GM18508 (cell line): ENCODE measurements at regions not wholly inside any gene's neighbourhood (a gene's known extent, or its start where the extent isn't known, plus 50 kb on each side); places are given as distances from the start of the nearest gene placed in this dataset.
"Not testable (repeated sequence)": the region's sequence is repeated elsewhere in the genome, so short reads cannot be mapped to it uniquely, and the experiment has no call there.

ENCODE experiments used
- ATAC-seq: cut with Tn5 transposase; IDR thresholded peaks from one replicate; pipeline ENCODE4 v1.9.1; 2021; ENCODE audit warnings: moderate number of reproducible peaks; ENCODE audit not compliant: insufficient read depth, unreplicated experiment

GRCh38 chr7:46776790-46777189, 805.1 kb downstream of the TNS3 start:
- ATAC-seq = no peak

DNA sequence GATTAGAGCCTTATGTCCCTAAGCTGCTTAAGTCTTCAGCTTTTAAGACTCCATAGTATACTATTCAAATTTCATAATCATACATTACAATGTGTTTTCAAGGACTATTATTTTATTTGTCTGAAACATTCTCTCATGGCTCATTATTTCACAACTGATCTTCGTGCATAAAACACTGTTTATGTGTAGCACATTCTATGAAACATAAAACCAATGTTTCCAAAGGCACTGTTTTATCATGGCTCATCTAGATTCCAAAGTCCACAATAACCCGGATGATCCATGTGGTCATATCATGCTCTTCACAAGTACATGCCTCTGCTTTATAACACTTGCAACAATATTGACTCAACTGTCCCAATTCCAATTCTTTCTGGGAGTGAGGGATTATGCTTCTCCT, 806.1 kb downstream of the TNS3 start:
- no peak for ATAC-seq

DNA sequence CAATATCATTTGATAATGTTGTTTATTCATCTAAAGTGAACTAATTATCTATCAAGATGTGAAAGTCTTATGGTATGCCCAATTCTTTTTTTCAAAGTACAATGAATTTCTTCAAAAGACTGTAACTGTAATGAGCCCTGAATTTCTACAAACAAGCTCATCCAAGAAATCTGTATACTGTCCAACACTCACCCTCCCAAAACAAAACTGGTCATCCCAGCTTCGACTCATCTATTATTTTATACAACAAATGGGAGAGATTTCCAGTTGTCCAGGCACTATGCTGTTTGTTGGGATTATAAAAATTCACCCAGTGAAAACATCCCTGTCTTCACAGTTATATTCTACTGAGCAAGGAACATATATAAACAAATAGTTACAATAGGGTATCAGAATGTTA, 806.9 kb downstream of the TNS3 start:
- ATAC-seq = no peak

GRCh38 chr7:46774515-46774914, 807.4 kb downstream of the TNS3 start:
- no peak for ATAC-seq

- ATAC-seq = no peak
Measured at GRCh38 chr7:46772776-46773175, 809.1 kb downstream of the TNS3 start.

GRCh38 chr7:46767071-46767470, 814.8 kb downstream of the TNS3 start:
- no peak for ATAC-seq

GRCh38 chr7:46764100-46764936, 817.6 kb downstream of the TNS3 start:
- ATAC-seq = no peak

GRCh38 chr7:46763344-46763743, 818.6 kb downstream of the TNS3 start:
- ATAC-seq = no peak

DNA sequence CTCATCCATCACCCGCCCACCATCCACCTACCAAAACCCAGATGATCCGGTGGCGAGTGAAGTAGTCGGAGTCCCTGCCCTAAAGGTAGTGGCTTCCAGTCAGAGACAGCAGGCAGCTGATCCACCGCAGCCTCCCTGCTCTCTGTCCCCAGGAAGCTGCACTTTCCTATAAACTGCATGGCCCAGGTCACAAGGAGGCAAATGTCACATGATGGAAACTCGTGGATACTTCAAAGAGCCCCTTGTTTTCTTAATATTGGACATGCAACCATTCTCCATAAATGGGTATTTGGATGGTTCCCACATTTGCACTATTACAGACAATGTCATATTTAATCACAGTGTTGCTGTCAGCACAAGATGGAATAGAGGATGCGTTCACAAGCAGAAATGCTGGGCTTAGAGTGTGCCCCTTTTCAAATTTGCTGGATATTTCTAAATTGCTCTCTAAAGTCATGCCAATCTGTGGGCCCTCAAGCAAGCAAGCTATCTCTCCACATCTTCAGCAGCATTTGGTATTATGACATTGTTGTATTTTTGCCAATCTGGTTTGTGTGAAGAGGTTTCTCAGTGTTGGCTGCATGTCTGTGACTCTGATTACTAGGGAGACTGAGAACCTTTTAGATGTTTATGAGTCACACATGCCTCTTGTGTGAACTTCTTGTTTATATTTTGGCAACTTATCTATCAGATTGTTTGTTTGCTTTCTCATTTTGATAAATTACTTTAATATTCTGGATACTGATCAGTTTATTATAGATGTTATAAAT, 822.0 kb downstream of the TNS3 start:
- ATAC-seq = no peak

DNA sequence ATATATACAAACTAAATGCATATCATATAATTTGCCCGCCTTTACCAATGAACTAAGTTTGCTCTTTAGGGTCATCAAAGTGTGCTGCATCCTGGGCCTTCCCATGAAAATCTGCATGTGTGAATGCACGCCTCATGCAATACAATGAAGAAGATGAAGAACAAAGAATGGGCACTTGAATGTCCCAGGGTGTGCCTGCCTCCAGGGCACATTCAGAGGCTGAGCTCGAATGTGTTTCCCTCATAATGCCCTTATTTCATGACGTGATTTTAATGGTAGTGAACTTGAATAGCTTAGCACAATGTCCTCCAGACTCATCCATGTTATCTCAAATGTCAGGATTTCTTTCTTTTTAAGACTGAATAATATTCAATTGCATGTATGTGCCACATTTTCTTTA, 824.9 kb downstream of the TNS3 start:
- ATAC-seq = no peak

DNA sequence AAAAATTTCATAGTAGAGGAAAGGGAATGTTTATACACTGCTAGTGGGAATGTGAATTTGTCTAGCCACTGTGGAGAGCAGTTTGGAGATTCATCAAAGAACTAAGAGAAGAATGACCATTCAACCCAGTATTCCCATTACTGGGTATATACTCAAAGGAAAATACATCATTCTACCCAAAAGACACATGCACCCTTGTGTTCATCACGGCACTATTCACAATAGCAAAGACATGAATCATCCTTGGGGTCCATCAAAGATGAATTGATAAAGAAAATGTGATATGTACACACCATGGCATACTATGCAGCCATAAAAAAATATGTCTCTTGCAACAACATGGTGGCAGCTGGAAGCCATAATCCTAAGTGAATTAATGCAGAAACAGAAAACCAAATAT, 825.7 kb downstream of the TNS3 start:
- ATAC-seq = no peak

- no peak for ATAC-seq
Measured at GRCh38 chr7:46755120-46756034, 826.5 kb downstream of the TNS3 start.

DNA sequence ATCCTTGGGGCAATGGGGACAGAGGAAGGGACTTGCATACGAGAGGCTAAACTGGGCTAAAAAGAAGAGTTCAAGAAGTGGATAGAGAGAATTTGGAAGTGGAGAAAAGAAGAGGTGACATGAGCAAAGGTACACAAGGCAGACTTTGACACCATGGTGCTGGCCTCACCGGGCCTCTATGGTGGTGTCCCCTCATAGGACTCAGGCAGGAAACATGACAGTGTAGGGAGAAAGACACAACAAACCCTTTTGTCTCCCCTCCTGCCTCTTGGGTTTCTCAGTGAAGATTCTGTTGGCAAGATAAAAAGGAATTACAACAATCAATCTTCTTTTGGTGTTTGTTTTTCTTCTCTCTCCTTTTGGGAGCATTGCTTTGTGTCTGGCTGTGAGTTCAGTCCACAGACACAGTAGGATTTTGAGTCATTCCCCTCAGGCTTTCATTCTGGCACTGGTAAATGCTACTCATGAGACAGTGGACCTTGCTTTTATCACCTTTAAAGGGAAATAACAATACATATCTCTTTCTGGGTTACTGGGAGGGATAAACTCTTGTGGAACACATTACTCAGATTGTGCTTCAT, 827.7 kb downstream of the TNS3 start:
- ATAC-seq = no peak

- ATAC-seq = no peak
Measured at GRCh38 chr7:46753662-46754061, 828.2 kb downstream of the TNS3 start.

DNA sequence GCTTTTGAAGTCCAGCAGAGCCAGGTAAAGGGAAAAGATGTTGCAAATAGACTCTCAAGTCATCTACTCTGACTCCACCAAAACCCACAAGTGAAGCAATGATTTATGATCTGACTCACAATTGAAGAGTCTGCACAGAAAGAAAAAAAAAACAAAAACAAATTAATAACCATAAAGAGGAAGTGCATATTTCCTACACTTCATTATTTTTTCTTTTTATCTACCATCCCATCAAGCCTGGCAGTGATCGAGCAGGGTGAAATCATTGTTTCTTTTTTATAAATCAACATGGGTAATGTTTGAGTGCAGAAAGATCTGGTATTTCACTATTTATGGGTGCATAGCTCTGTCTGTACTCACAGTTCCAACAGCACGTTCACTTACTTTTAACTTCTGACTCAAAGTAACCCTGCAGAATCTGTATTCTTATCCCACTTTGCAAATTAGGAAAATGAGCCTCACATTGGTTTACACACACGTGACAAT, 829.0 kb downstream of the TNS3 start:
- ATAC-seq = no peak

DNA sequence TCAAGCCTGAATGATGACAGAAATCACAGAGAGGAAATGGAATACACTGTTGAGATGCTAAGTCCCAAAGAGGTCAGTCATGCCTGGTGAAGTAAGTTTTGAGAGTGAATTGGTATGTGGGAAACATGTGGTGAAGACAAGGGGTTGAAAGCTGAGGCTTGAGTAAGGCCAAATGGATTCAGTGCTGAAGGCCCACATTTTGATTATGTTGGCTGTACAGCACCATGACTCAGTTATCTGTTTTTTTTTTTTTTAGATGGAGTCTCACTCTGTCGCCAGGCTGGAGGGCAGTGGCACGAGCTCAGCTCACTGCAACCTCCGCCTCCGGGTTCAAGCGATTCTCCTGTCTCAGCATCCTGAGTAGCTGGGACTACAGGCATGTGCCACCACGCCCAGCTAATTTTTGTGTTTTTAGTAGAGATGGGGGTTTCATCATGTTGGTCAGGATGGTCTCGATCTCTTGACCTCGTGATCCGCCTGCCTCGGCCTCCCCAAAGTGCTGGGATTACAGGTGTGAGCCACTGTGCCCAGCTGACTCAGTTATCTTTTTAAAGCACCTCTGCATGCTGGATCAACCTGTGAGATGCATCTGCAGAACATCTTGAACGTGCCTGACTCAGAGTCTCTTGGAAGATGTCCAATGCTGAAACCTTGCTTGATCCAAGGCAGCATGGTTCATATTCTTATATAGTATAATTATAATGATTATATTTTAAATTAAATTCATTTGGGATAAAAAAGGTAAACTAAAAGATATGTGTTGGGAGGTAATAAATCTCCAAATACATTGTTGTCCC, 829.8 kb downstream of the TNS3 start:
- not testable (repeated sequence) for ATAC-seq

GRCh38 chr7:46751471-46751870, 830.4 kb upstream of the IGFBP3 start:
- no peak for ATAC-seq

DNA sequence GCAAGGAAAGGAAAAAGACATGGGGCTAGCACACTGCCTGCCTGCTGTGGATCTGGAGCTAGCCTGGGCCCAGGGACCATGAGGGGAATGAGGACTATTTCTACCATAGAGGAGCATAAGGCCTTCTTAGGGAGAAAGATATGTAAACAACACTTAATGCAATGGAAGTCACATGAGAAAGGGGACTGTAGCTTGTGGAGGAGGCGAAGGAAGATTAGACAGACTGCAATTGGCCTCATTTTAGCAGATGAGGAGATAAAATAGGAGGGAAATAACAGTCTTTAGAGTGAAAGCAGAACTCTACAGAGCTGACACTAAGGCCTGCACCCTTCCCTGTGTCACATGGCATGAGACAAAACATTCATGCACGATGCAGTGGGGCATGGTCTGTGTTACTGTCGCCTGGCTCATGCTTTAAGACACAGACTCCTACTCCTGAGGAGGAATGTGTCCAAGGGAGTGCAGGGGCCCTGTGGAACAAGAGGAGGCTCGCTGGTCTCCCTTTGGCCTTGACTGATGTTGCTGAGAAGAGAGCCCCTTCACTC, 829.3 kb upstream of the IGFBP3 start:
- ATAC-seq = no peak
